Neural progenitor cell (in vitro differentiated cells): ENCODE measurements at regions not wholly inside any gene's neighbourhood (a gene's known extent, or its start where the extent isn't known, plus 50 kb on each side); places are given as distances from the start of the nearest gene placed in this dataset.
A peak's percentile ranks its signal among the peaks of the same experiment; 100 is the strongest.

ENCODE experiments used
- DNase-seq: peaks from one replicate; pipeline ENCODE4 v3.0.0-alpha.2; 2016; ENCODE audit warnings: low spot score
- H2AFZ ChIP-seq: fragments of 200-600 bp; sonication (generic); replicated peaks from 2 replicates; pipeline ENCODE4 v1.6.1; 2016; ENCODE audit warnings: antibody characterized with exemption
- H3F3A ChIP-seq: fragments of 200-600 bp; sonication (generic); 2 replicates; pipeline ENCODE4 v1.6.1; 2016; ENCODE audit warnings: antibody characterized with exemption, low read depth
- H3K27ac ChIP-seq: fragments of 200-600 bp; sonication (generic); 2 replicates; pipeline ENCODE4 v1.5.1; 2016; ENCODE audit warnings: mild to moderate bottlenecking
- H3K27me3 ChIP-seq: fragments of 200-600 bp; sonication (generic); 2 replicates; pipeline ENCODE4 v1.6.1; 2016; ENCODE audit warnings: mild to moderate bottlenecking, moderate library complexity
- H3K36me3 ChIP-seq: fragments of 200-600 bp; sonication (generic); 2 replicates; pipeline ENCODE4 v1.5.1; 2016
- H3K4me1 ChIP-seq: fragments of 200-600 bp; sonication (generic); 2 replicates; pipeline ENCODE4 v1.6.1; 2016; ENCODE audit warnings: mixed run types
- H3K4me2 ChIP-seq: fragments of 200-600 bp; sonication (generic); 2 replicates; pipeline ENCODE4 v1.6.1; 2016
- H3K4me3 ChIP-seq: fragments of 200-600 bp; sonication (generic); 2 replicates; pipeline ENCODE4 v1.5.1; 2016
- H3K79me2 ChIP-seq: fragments of 200-600 bp; sonication (generic); 2 replicates; pipeline ENCODE4 v1.6.1; 2016; ENCODE audit warnings: low read depth
- H3K9ac ChIP-seq: fragments of 200-600 bp; sonication (generic); 2 replicates; pipeline ENCODE4 v1.6.1; 2016
- H3K9me3 ChIP-seq: fragments of 200-600 bp; sonication (generic); 2 replicates; pipeline ENCODE4 v1.5.1; 2016; ENCODE audit warnings: low read depth
- H4K20me1 ChIP-seq: fragments of 200-600 bp; sonication (generic); 2 replicates; pipeline ENCODE4 v1.6.1; 2016; ENCODE audit warnings: low read depth
- H3K27ac Mint-ChIP-seq: 3 replicates; pipeline ENCODE4 v1.8.0; 2021; ENCODE audit warnings: mixed read lengths
- H3K27me3 Mint-ChIP-seq: 2 replicates; pipeline ENCODE4 v1.8.0; 2022; ENCODE audit warnings: low read depth, mild to moderate bottlenecking, inconsistent platforms, moderate library complexity, mixed read lengths; ENCODE audit not compliant: insufficient read depth
- H3K36me3 Mint-ChIP-seq: 3 replicates; pipeline ENCODE4 v1.8.0; 2021; ENCODE audit warnings: mixed read lengths
- H3K4me1 Mint-ChIP-seq: 3 replicates; pipeline ENCODE4 v1.8.0; 2021; ENCODE audit warnings: mixed read lengths
- H3K4me3 Mint-ChIP-seq: 3 replicates; pipeline ENCODE4 v1.8.0; 2021; ENCODE audit warnings: mild to moderate bottlenecking, moderate library complexity, mixed read lengths
- H3K9me3 Mint-ChIP-seq: 3 replicates; pipeline ENCODE4 v1.8.0; 2020; ENCODE audit warnings: mixed read lengths
- CTCF ChIP-seq: fragments of 200-600 bp; sonication (generic); IDR thresholded peaks from 2 replicates; pipeline ENCODE4 v1.5.1; 2017; ENCODE audit warnings: antibody characterized with exemption, mild to moderate bottlenecking
- EZH2 ChIP-seq: fragments of 200-600 bp; sonication (generic); IDR thresholded peaks from 2 replicates; pipeline ENCODE4 v1.6.1; 2017; ENCODE audit warnings: antibody characterized with exemption, mild to moderate bottlenecking, moderate library complexity
- EZH2phosphoT487 ChIP-seq: fragments of 200-600 bp; sonication (generic); IDR thresholded peaks from 2 replicates; pipeline ENCODE4 v1.6.1; 2017; ENCODE audit warnings: antibody characterized with exemption

- Histone ChIP-seq H3K9me3 (no peaks in the 10 kb centered on the region), H3F3A (no peaks in the 10 kb centered on the region)
These were observed 586.3 kb upstream of the FAM174A start for GRCh38 chr5:99948850-99949249.

GRCh38 chr5:99945478-99946442, 589.4 kb upstream of the FAM174A start:
- H3K27ac ChIP-seq, result no peak overlapping the region
- H3K36me3 ChIP-seq, result no peaks in the 10 kb centered on the region
- no peak overlapping the region for H3K4me3 Mint-ChIP-seq
- no peaks in the 10 kb centered on the region for H3K27me3 ChIP-seq
- no peaks in the 10 kb centered on the region for H3K4me1 Mint-ChIP-seq
- H3K36me3 Mint-ChIP-seq, result no peaks in the 10 kb centered on the region
- no peaks in the 10 kb centered on the region for H3K9me3 ChIP-seq
- H3K4me1 ChIP-seq, result no peaks in the 10 kb centered on the region
- H3K4me2 ChIP-seq, result no peak overlapping the region
- no peak for TF ChIP-seq EZH2
- TF ChIP-seq EZH2phosphoT487, result no peak
- no peak overlapping the region for H3K9ac ChIP-seq
- no peak overlapping the region for H3K4me3 ChIP-seq
- peak; percentile 1 for DNase-seq
- H4K20me1 ChIP-seq, result no peaks in the 10 kb centered on the region
- no peaks in the 10 kb centered on the region for H3K9me3 Mint-ChIP-seq
- H2AFZ ChIP-seq, result no peak overlapping the region
- H3K79me2 ChIP-seq, result no peaks in the 10 kb centered on the region
- no peaks in the 10 kb centered on the region for H3K27me3 Mint-ChIP-seq
- H3K27ac Mint-ChIP-seq, result no peak overlapping the region
- no peaks in the 10 kb centered on the region for H3F3A ChIP-seq

More at GRCh38 chr5:99948850-99949249, 586.3 kb upstream of the FAM174A start:
- Histone ChIP-seq H3K9ac (no peak overlapping the region), H3K27ac (no peak overlapping the region), H3K79me2 (no peaks in the 10 kb centered on the region), H3K4me1 (no peaks in the 10 kb centered on the region), H3K4me2 (no peak overlapping the region), H2AFZ (no peak overlapping the region), H3K27me3 (no peaks in the 10 kb centered on the region), H3K4me3 (no peak overlapping the region), H3K36me3 (no peaks in the 10 kb centered on the region), H4K20me1 (no peaks in the 10 kb centered on the region)
- Mint-ChIP-seq H3K4me3 (no peak overlapping the region), H3K4me1 (no peaks in the 10 kb centered on the region), H3K27ac (no peak overlapping the region), H3K36me3 (no peaks in the 10 kb centered on the region), H3K27me3 (no peaks in the 10 kb centered on the region), H3K9me3 (no peaks in the 10 kb centered on the region)
- DNase-seq, result no peak
- no peak for TF ChIP-seq EZH2phosphoT487
- no peak for TF ChIP-seq EZH2

- Histone ChIP-seq H3K4me2 (no peak overlapping the region), H3K27me3 (no peaks in the 10 kb centered on the region)
- no peak overlapping the region for H3K4me3 Mint-ChIP-seq
These were observed 594.6 kb upstream of the FAM174A start for GRCh38 chr5:99940540-99940939.

GRCh38 chr5:99936911-99937310, 598.3 kb upstream of the FAM174A start:
- no peaks in the 10 kb centered on the region for H3K4me1 Mint-ChIP-seq
- no peak for DNase-seq
- no peaks in the 10 kb centered on the region for H3F3A ChIP-seq
- H3K27ac ChIP-seq, result no peak overlapping the region
- no peak overlapping the region for H3K27ac Mint-ChIP-seq
- no peak overlapping the region for H3K4me2 ChIP-seq
- H4K20me1 ChIP-seq, result no peaks in the 10 kb centered on the region
- H3K79me2 ChIP-seq, result no peaks in the 10 kb centered on the region
- H3K36me3 ChIP-seq, result no peaks in the 10 kb centered on the region
- H3K4me3 ChIP-seq, result no peak overlapping the region
- H3K4me1 ChIP-seq, result no peaks in the 10 kb centered on the region
- TF ChIP-seq CTCF, result no peak
- no peaks in the 10 kb centered on the region for H3K9me3 Mint-ChIP-seq
- no peak overlapping the region for H3K4me3 Mint-ChIP-seq
- no peaks in the 10 kb centered on the region for H3K27me3 ChIP-seq
- H3K9me3 ChIP-seq, result no peaks in the 10 kb centered on the region
- H3K9ac ChIP-seq, result no peak overlapping the region
- no peaks in the 10 kb centered on the region for H3K27me3 Mint-ChIP-seq
- no peak overlapping the region for H2AFZ ChIP-seq
- no peaks in the 10 kb centered on the region for H3K36me3 Mint-ChIP-seq

More at GRCh38 chr5:99940540-99940939, 594.6 kb upstream of the FAM174A start:
- Histone ChIP-seq H3K36me3 (no peaks in the 10 kb centered on the region), H3K9ac (no peak overlapping the region), H2AFZ (no peak overlapping the region), H3K27ac (no peak overlapping the region), H3K4me3 (no peak overlapping the region), H3K4me1 (no peaks in the 10 kb centered on the region), H4K20me1 (no peaks in the 10 kb centered on the region), H3K79me2 (no peaks in the 10 kb centered on the region), H3K9me3 (no peaks in the 10 kb centered on the region), H3F3A (no peaks in the 10 kb centered on the region)
- Mint-ChIP-seq H3K27ac (no peak overlapping the region), H3K27me3 (no peaks in the 10 kb centered on the region), H3K4me1 (no peaks in the 10 kb centered on the region), H3K36me3 (no peaks in the 10 kb centered on the region), H3K9me3 (no peaks in the 10 kb centered on the region)
- no peak for DNase-seq
- no peak for TF ChIP-seq CTCF
- no peak for TF ChIP-seq EZH2phosphoT487
- no peak for TF ChIP-seq EZH2
